Gastroesophageal sphincter (tissue), 3 donors: ENCODE measurements at regions not wholly inside any gene's neighbourhood (a gene's known extent, or its start where the extent isn't known, plus 50 kb on each side); places are given as distances from the start of the nearest gene placed in this dataset.

Source experiments
- CTCF ChIP-seq, 4 experiments: fragments of 200-600 bp in 2 of 4; fragments of 450-650 bp in 2 of 4; sonication (generic) in 1 of 4; IDR thresholded peaks; one replicate each; pipeline ENCODE4 v1.5.1; 2017 to 2019; ENCODE audit warnings: antibody characterized with exemption in 4 of 4, mild to moderate bottlenecking in 2 of 4, moderate library complexity in 2 of 4
- EP300 ChIP-seq: sonication (generic); formaldehyde crosslinking; IDR thresholded peaks from one replicate; pipeline ENCODE4 v1.6.1; 2017; ENCODE audit warnings: antibody characterized with exemption, mild to moderate bottlenecking
- POLR2A ChIP-seq, 2 donors: fragments of 450-650 bp; IDR thresholded peaks; one replicate each; pipeline ENCODE4 v1.6.1; 2017; ENCODE audit warnings: antibody characterized with exemption in 2 of 2, mild to moderate bottlenecking in 2 of 2, moderate library complexity in 1 of 2
- POLR2AphosphoS5 ChIP-seq: sonication (generic); formaldehyde crosslinking; IDR thresholded peaks from one replicate; pipeline ENCODE4 v1.6.1; 2017; ENCODE audit warnings: antibody characterized with exemption

- no peak for TF ChIP-seq CTCF (IDR thresholded peaks at IDR 0.05)
- TF ChIP-seq POLR2AphosphoS5, result no peak
- no peak for TF ChIP-seq POLR2A (IDR thresholded peaks at IDR 0.05)
- no peak for TF ChIP-seq EP300
Measured at GRCh38 chr5:13408616-13409015, 535.9 kb downstream of the DNAH5 start.
